ENCODE measurements at regions not wholly inside any gene's neighbourhood (a gene's known extent, or its start where the extent isn't known, plus 50 kb on each side); places are given as distances from the start of the nearest gene placed in this dataset.

GRCh38 chr14:99025418-99025817, 246.6 kb downstream of the BCL11B start:
- TF ChIP-seq POLR2A (IDR thresholded peaks at IDR 0.05; ENCODE audit: low read depth, low read length) (no peak), SPI1 (IDR thresholded peaks at IDR 0.05; ENCODE audit: low read depth, low read length) (no peak), TAF1 (IDR thresholded peaks at IDR 0.05; ENCODE audit: low read depth, low read length) (no peak), POLR2AphosphoS5 (IDR thresholded peaks at IDR 0.05; ENCODE audit: low read depth, low read length) (no peak), POU2F2 (IDR thresholded peaks at IDR 0.05; ENCODE audit: low read depth, low read length) (no peak)

All from GM12891 (cell line).